HEK293 (cell line): ENCODE measurements at regions not wholly inside any gene's neighbourhood (a gene's known extent, or its start where the extent isn't known, plus 50 kb on each side); places are given as distances from the start of the nearest gene placed in this dataset.

Experiments used
- CTCF ChIA-PET: fragments of 350-600 bp; formaldehyde crosslinking; extraction: SDS; loops from one replicate; lab custom pipeline; 2021; ENCODE audit warnings: antibody characterized with exemption; lab: Yijun Ruan, JAX
- POLR2A ChIA-PET: fragments of 300-600 bp; formaldehyde crosslinking; extraction: SDS; loops from one replicate; lab custom pipeline; 2020; ENCODE audit warnings: antibody characterized with exemption, inconsistent platforms; lab: Yijun Ruan, JAX
- H3K27ac ChIP-seq: fragments of 200-500 bp; sonication (Bioruptor generic); 2 replicates; pipeline ENCODE4 v1.5.1; 2014; ENCODE audit warnings: low read depth, low read length, control low read depth, inconsistent platforms; ENCODE audit errors: extremely low read depth
- H3K36me3 ChIP-seq, 2 experiments: fragments of 200-500 bp in 1 of 2; sonication (Bioruptor generic) in 1 of 2; 1 replicate in 1 of 2; 2 replicates in 1 of 2; pipeline ENCODE4 v1.5.1; 2014 to 2017; ENCODE audit warnings: inconsistent platforms in 2 of 2, low read length in 2 of 2; ENCODE audit not compliant: control insufficient read depth in 2 of 2, insufficient read depth in 1 of 2
- H3K4me1 ChIP-seq: fragments of 200-500 bp; sonication (Bioruptor generic); 2 replicates; pipeline ENCODE4 v1.5.1; 2014; ENCODE audit warnings: mild to moderate bottlenecking, low read length, inconsistent platforms; ENCODE audit not compliant: control insufficient read depth, insufficient read depth
- H3K4me3 ChIP-seq: 2 replicates; pipeline ENCODE4 v1.5.1; 2011; ENCODE audit warnings: low read depth, mild to moderate bottlenecking, control low read depth, low read length, moderate library complexity
- H3K9me3 ChIP-seq: fragments of 200-500 bp; sonication (Bioruptor generic); 2 replicates; pipeline ENCODE4 v1.5.1; 2014; ENCODE audit warnings: low read depth, low read length, inconsistent platforms; ENCODE audit not compliant: control insufficient read depth, insufficient read depth
- AEBP2 ChIP-seq: fragments of 450-650 bp; formaldehyde crosslinking; IDR thresholded peaks from 2 replicates; pipeline ENCODE4 v1.5.1; 2016; ENCODE audit warnings: missing biosample characterization, missing genetic modification characterization, borderline replicate concordance
- GLIS1 ChIP-seq: fragments of 450-650 bp; formaldehyde crosslinking; IDR thresholded peaks from 2 replicates; pipeline ENCODE4 v1.5.1; 2016; ENCODE audit warnings: missing biosample characterization, missing genetic modification characterization
- MEIS1 ChIP-seq: sonication (generic); formaldehyde crosslinking; IDR thresholded peaks from 2 replicates; pipeline ENCODE4 v1.8.1; 2022; ENCODE audit warnings: missing genetic modification reagents, mild to moderate bottlenecking, borderline replicate concordance
- MYNN ChIP-seq: fragments of 450-650 bp; formaldehyde crosslinking; IDR thresholded peaks from 2 replicates; pipeline ENCODE4 v1.5.1; 2016; ENCODE audit warnings: missing biosample characterization, missing genetic modification characterization, borderline replicate concordance
- OSR2 ChIP-seq: fragments of 450-650 bp; formaldehyde crosslinking; IDR thresholded peaks from 2 replicates; pipeline ENCODE4 v1.5.1; 2016; ENCODE audit warnings: missing biosample characterization, missing genetic modification characterization
- SALL2 ChIP-seq: fragments of 450-650 bp; formaldehyde crosslinking; IDR thresholded peaks from 2 replicates; pipeline ENCODE4 v1.5.0; 2017; ENCODE audit warnings: missing biosample characterization, mild to moderate bottlenecking, missing genetic modification characterization, borderline replicate concordance
- SCRT1 ChIP-seq: fragments of 450-650 bp; formaldehyde crosslinking; IDR thresholded peaks from 2 replicates; pipeline ENCODE4 v1.5.1; 2016; ENCODE audit warnings: missing biosample characterization, missing genetic modification characterization, borderline replicate concordance
- SETDB1 ChIP-seq: IDR thresholded peaks from one replicate; pipeline ENCODE4 v1.6.1; 2017; ENCODE audit warnings: mild to moderate bottlenecking, low read length, moderate library complexity, mixed read lengths; ENCODE audit not compliant: insufficient read length
- ZBTB7A ChIP-seq: fragments of 450-650 bp; formaldehyde crosslinking; IDR thresholded peaks from 2 replicates; pipeline ENCODE4 v1.5.1; 2016; ENCODE audit warnings: low read depth, missing biosample characterization, missing genetic modification characterization
- ZNF132 ChIP-seq: fragments of 450-650 bp; formaldehyde crosslinking; IDR thresholded peaks from 2 replicates; pipeline ENCODE4 v1.5.1; 2017; ENCODE audit warnings: missing biosample characterization, missing genetic modification characterization, borderline replicate concordance
- ZNF157 ChIP-seq: fragments of 450-650 bp; formaldehyde crosslinking; IDR thresholded peaks from 2 replicates; pipeline ENCODE4 v1.5.1; 2016; ENCODE audit warnings: missing biosample characterization, missing genetic modification characterization
- ZNF175 ChIP-seq: fragments of 450-650 bp; formaldehyde crosslinking; IDR thresholded peaks from 2 replicates; pipeline ENCODE4 v1.5.1; 2016; ENCODE audit warnings: missing biosample characterization, missing genetic modification characterization
- ZNF2 ChIP-seq: fragments of 450-650 bp; formaldehyde crosslinking; IDR thresholded peaks from 2 replicates; pipeline ENCODE4 v1.5.1; 2016; ENCODE audit warnings: missing biosample characterization, missing genetic modification characterization
- ZNF335 ChIP-seq: fragments of 450-650 bp; formaldehyde crosslinking; conservative IDR thresholded peaks from 2 replicates; pipeline ENCODE4 v1.5.1; 2016; ENCODE audit warnings: missing biosample characterization, missing genetic modification characterization
- ZNF394 ChIP-seq: fragments of 450-650 bp; formaldehyde crosslinking; IDR thresholded peaks from 2 replicates; pipeline ENCODE4 v1.5.1; 2016; ENCODE audit warnings: missing biosample characterization, missing genetic modification characterization, mild to moderate bottlenecking, moderate library complexity, borderline replicate concordance
- ZNF530 ChIP-seq: fragments of 450-650 bp; formaldehyde crosslinking; IDR thresholded peaks from 2 replicates; pipeline ENCODE4 v1.5.1; 2016; ENCODE audit warnings: low read depth, missing biosample characterization, missing genetic modification characterization
- ZNF558 ChIP-seq: fragments of 450-650 bp; formaldehyde crosslinking; IDR thresholded peaks from 2 replicates; pipeline ENCODE4 v1.5.1; 2016; ENCODE audit warnings: missing biosample characterization, missing genetic modification characterization
- ZNF621 ChIP-seq: fragments of 450-650 bp; formaldehyde crosslinking; IDR thresholded peaks from 2 replicates; pipeline ENCODE4 v1.5.1; 2017; ENCODE audit warnings: missing biosample characterization, missing genetic modification characterization
- ZNF654 ChIP-seq: fragments of 450-650 bp; formaldehyde crosslinking; IDR thresholded peaks from 2 replicates; pipeline ENCODE4 v1.5.1; 2016; ENCODE audit warnings: low read depth, missing biosample characterization, missing genetic modification characterization
- ZNF837 ChIP-seq: fragments of 450-650 bp; formaldehyde crosslinking; IDR thresholded peaks from 2 replicates; pipeline ENCODE4 v1.5.1; 2016; ENCODE audit warnings: missing biosample characterization, missing genetic modification characterization
- ZXDB ChIP-seq: fragments of 450-650 bp; formaldehyde crosslinking; IDR thresholded peaks from 2 replicates; pipeline ENCODE4 v1.5.1; 2016; ENCODE audit warnings: missing biosample characterization, missing genetic modification characterization
- TF ChIP-seq, protein P1 (sequence below): fragments of 450-650 bp; formaldehyde crosslinking; conservative IDR thresholded peaks from 2 replicates; pipeline ENCODE4 v1.5.1; 2016; ENCODE audit warnings: low read depth, missing biosample characterization, missing genetic modification characterization

GRCh38 chr2:175837046-175837445, 165.0 kb downstream of the LNPK start:
- POLR2A ChIA-PET: no interaction called here
- no peaks in the 10 kb centered on the region for H3K36me3 ChIP-seq
- 0 out of 2 replicates have a peak, but pooled peaks cover 3% of the 10 kb centered on the region for H3K4me1 ChIP-seq
- TF ChIP-seq ZNF335 (tag by site-specific recombination): 0 out of 2 replicates have a peak, but pooled peaks have one; percentile 22
- no peak for TF ChIP-seq SETDB1
- H3K9me3 ChIP-seq: no peaks in the 10 kb centered on the region
- no peak overlapping the region for H3K27ac ChIP-seq
- CTCF ChIA-PET: interaction anchor here (0.6 kb wide), 1 partner anchor 676 kb away, joined by 3 read pairs; no protein-coding TSS in a partner anchor
- H3K4me3 ChIP-seq: no peak overlapping the region

DNA sequence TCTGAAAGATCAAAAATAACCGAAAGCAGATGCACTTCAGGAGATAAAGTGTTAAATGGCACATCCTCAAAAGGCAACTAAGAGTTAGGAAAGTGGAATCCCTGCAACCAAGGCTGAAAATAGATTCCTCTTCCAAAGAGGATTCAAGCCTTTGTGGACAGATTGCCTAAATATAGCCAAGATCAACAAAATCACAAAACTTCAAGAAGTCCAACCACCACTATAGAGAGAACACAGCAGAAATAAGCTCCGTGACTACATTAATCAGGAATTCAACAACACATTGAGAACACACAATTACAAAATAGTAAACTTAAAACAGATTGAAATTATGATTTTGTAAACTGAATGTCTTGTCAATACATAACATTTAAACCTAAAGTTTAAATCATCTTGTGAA, 165.7 kb downstream of the LNPK start:
- Histone ChIP-seq H3K9me3 (no peaks in the 10 kb centered on the region), H3K36me3 (no peaks in the 10 kb centered on the region), H3K27ac (no peak overlapping the region), H3K4me3 (no peak overlapping the region)
- POLR2A ChIA-PET: no interaction called here
- TF ChIP-seq MYNN (tag by site-specific recombination) (no peak), MEIS1 (CRISPR knock-in tag) (no peak), ZBTB7A (no peak), ZNF837 (tag by site-specific recombination) (no peak), ZNF654 (tag by site-specific recombination) (no peak), ZNF157 (tag by site-specific recombination) (no peak), ZNF175 (no peak), GLIS1 (tag by site-specific recombination) (no peak), ZNF558 (tag by site-specific recombination) (no peak), ZNF621 (no peak), ZNF394 (no peak), ZNF530 (no peak), ZXDB (tag by site-specific recombination) (no peak), ZNF132 (tag by site-specific recombination) (no peak), AEBP2 (tag by site-specific recombination) (no peak), ZNF2 (tag by site-specific recombination) (no peak), SALL2 (tag by site-specific recombination) (no peak), OSR2 (tag by site-specific recombination) (no peak), SCRT1 (tag by site-specific recombination) (no peak)
- TF ChIP-seq, protein P1, sequence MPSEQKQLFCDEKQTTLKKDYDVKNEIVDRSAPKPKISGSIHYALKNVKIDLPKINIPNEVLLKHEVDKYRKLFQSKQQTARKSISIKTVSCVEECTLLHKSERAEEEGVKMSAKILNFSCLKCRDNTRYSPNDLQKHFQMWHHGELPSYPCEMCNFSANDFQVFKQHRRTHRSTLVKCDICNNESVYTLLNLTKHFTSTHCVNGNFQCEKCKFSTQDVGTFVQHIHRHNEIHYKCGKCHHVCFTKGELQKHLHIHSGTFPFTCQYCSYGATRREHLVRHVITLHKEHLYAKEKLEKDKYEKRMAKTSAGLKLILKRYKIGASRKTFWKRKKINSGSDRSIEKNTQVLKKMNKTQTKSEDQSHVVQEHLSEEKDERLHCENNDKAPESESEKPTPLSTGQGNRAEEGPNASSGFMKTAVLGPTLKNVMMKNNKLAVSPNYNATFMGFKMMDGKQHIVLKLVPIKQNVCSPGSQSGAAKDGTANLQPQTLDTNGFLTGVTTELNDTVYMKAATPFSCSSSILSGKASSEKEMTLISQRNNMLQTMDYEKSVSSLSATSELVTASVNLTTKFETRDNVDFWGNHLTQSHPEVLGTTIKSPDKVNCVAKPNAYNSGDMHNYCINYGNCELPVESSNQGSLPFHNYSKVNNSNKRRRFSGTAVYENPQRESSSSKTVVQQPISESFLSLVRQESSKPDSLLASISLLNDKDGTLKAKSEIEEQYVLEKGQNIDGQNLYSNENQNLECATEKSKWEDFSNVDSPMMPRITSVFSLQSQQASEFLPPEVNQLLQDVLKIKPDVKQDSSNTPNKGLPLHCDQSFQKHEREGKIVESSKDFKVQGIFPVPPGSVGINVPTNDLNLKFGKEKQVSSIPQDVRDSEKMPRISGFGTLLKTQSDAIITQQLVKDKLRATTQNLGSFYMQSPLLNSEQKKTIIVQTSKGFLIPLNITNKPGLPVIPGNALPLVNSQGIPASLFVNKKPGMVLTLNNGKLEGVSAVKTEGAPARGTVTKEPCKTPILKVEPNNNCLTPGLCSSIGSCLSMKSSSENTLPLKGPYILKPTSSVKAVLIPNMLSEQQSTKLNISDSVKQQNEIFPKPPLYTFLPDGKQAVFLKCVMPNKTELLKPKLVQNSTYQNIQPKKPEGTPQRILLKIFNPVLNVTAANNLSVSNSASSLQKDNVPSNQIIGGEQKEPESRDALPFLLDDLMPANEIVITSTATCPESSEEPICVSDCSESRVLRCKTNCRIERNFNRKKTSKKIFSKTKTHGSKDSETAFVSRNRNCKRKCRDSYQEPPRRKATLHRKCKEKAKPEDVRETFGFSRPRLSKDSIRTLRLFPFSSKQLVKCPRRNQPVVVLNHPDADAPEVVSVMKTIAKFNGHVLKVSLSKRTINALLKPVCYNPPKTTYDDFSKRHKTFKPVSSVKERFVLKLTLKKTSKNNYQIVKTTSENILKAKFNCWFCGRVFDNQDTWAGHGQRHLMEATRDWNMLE (tag by site-specific recombination): no peak
- TF ChIP-seq, all 188 proteins: peak for 0
- CTCF ChIA-PET: interaction anchor here (0.6 kb wide), 1 partner anchor 677 kb away, joined by 3 read pairs; no protein-coding TSS in a partner anchor
- 0 out of 2 replicates have a peak, but pooled peaks cover 3% of the 10 kb centered on the region for H3K4me1 ChIP-seq
